Kasumi-1 (cell line): ENCODE measurements at regions not wholly inside any gene's neighbourhood (a gene's known extent, or its start where the extent isn't known, plus 50 kb on each side); places are given as distances from the start of the nearest gene placed in this dataset.

Experiments
- DNase-seq, 2 experiments: peaks; one replicate each; lab custom pipeline; 2025; lab: John Stamatoyannopoulos, UW

- DNase-seq = no peak
Observed at GRCh38 chr6:41450581-41450980, 95.6 kb upstream of the FOXP4 start.

GRCh38 chr6:41451039-41451438, 95.1 kb upstream of the FOXP4 start:
- no peak for DNase-seq

- no peak for DNase-seq
Observed at GRCh38 chr6:41451515-41452163, 94.5 kb upstream of the FOXP4 start.

GRCh38 chr6:41452763-41453162, 93.4 kb upstream of the FOXP4 start:
- DNase-seq = no peak

GRCh38 chr6:41453244-41453643, 92.9 kb upstream of the FOXP4 start:
- no peak for DNase-seq

- no peak for DNase-seq
Observed at GRCh38 chr6:41454189-41454789, 91.9 kb upstream of the FOXP4 start.

GRCh38 chr6:41455410-41455809, 90.8 kb upstream of the FOXP4 start:
- no peak for DNase-seq

- DNase-seq = no peak
Observed at GRCh38 chr6:41455818-41456217, 90.4 kb upstream of the FOXP4 start.

- no peak for DNase-seq
Observed at GRCh38 chr6:41457303-41457670, 88.9 kb upstream of the FOXP4 start.

GRCh38 chr6:41459738-41460137, 86.4 kb upstream of the FOXP4 start:
- no peak for DNase-seq

- DNase-seq = no peak
Observed at GRCh38 chr6:41460742-41461336, 85.3 kb upstream of the FOXP4 start.

- no peak for DNase-seq
Observed at GRCh38 chr6:41462033-41462432, 84.1 kb upstream of the FOXP4 start.

- peak in 1 of 2 experiments; percentile 30 for DNase-seq
Observed at GRCh38 chr6:41463062-41463930, 82.9 kb upstream of the FOXP4 start.

- DNase-seq = no peak
Observed at GRCh38 chr6:41464019-41464418, 82.2 kb upstream of the FOXP4 start.

GRCh38 chr6:41464481-41464880, 81.7 kb upstream of the FOXP4 start:
- DNase-seq = no peak

- no peak for DNase-seq
Observed at GRCh38 chr6:41466437-41466990, 79.7 kb upstream of the FOXP4 start.

GRCh38 chr6:41467061-41467460, 79.1 kb upstream of the FOXP4 start:
- DNase-seq = no peak

GRCh38 chr6:41467627-41468404, 78.4 kb upstream of the FOXP4 start:
- DNase-seq = no peak

GRCh38 chr6:41469156-41470028, 76.8 kb upstream of the FOXP4 start:
- no peak for DNase-seq

GRCh38 chr6:41470029-41470330, 76.2 kb upstream of the FOXP4 start:
- DNase-seq = no peak
